Stimulated activated CD4-positive, alpha-beta T cell treated with anti-CD3 and anti-CD28 coated beads, Interleukin-4, amount 100 ng/mL, for 48 hours (primary cell): ENCODE measurements at regions not wholly inside any gene's neighbourhood (a gene's known extent, or its start where the extent isn't known, plus 50 kb on each side); places are given as distances from the start of the nearest gene placed in this dataset.

Experiments used
- DNase-seq, 2 donors: peaks; one replicate each; pipeline ENCODE4 v3.0.0-alpha.2; 2020; ENCODE audit warnings: low read depth in 2 of 2

- no peak for DNase-seq
Measured at GRCh38 chr11:15905366-15906104, 450.8 kb downstream of the SOX6 start.

- DNase-seq = no peak
Measured at GRCh38 chr11:15906481-15907035, 449.8 kb downstream of the SOX6 start.

DNA sequence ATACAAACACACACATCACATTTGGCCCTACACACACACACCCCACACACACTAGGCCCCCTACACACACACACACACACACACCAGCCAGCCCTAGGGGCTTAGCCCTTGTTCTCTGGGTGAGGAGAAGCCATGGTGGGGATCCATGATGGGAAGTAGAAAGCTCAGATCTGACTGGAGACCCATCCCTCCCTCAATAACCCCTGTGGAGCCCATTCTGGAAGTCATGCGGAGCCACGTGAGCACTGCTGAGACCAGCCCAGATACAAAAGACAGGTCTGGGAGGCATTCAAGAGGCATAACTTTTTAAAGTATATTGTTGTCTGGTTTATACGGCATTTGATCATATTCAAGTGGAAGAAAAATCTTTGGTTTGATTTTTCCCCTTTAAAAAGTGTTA lies 448.5 kb downstream of the SOX6 start:
- no peak for DNase-seq

GRCh38 chr11:15909937-15910598 lies 446.3 kb downstream of the SOX6 start:
- DNase-seq = no peak

- no peak for DNase-seq
Measured at GRCh38 chr11:15910761-15911160, 445.6 kb downstream of the SOX6 start.

- no peak for DNase-seq
Measured at GRCh38 chr11:15911377-15912044, 444.8 kb downstream of the SOX6 start.

DNA sequence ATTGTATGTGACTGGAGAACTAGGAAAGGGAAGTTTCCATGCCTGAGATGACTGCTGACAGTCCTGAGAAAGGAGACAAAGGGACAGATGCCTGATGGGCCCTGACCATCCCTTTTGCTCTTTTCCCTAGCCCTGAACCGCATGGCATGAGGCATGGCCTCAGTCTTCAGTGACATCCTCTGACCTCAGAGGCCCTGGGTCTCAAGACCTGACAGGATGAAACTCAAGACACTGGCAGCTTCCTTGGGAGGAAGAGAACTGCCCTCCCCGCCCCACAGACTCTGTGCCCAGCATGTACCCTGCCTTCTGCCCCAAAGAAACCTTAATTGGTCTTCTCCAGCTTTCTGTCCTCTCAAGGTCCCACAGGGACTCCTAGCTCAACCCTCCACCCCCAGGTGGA lies 444.1 kb downstream of the SOX6 start:
- DNase-seq = no peak

GRCh38 chr11:15912825-15913224 lies 443.5 kb downstream of the SOX6 start:
- DNase-seq = no peak

DNA sequence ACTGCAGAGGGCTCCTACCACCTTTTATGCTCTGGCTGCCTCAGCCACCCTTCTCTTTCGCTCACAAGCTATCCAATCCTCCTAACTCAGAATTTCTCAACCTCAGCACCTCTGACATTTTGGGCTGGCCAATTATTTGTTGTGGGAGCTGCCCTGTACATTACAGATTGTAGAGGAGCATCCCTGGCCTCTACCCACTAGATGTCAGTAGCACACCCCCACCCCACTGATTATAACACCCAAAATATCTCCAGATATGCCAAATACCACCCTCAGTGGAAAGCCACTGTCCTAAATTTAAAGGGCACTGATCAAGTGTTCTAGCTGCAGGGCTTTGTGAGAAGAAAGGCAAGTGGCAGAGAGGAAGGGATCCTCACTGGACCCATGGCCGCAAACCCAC lies 443.1 kb downstream of the SOX6 start:
- no peak for DNase-seq
